ENCODE measurements at regions not wholly inside any gene's neighbourhood (a gene's known extent, or its start where the extent isn't known, plus 50 kb on each side); places are given as distances from the start of the nearest gene placed in this dataset.
"Not testable (repeated sequence)": the region's sequence is repeated elsewhere in the genome, so short reads cannot be mapped to it uniquely, and the experiment has no call there.

DNA sequence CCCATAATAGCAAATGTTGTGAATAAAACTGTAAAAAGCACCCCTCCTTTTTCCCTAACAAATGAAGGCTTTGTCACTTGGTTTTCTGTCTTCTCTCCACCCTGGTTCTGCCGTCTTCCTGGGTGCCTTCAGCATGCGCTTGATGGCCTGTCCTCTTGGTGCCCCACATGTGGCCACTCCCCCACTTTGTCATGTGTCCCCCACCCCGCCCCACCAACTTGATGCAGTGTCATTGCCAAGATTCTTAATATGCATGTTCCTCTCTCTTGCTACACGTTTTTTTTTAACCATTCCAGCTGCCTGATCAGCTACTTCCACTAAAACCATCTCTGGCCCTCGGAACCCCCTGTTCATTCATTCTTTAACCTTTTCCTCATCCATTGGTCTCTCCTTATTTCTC, 340.3 kb downstream of the QKI start:
- in situ Hi-C loops (cut with HindIII; ENCODE audit: low pct_unique_long_range_greater_than_20kb, low sequenced_read_pairs), result no loop called here
- DNase-seq (ENCODE audit: low read depth, low spot score), result no peak

DNA sequence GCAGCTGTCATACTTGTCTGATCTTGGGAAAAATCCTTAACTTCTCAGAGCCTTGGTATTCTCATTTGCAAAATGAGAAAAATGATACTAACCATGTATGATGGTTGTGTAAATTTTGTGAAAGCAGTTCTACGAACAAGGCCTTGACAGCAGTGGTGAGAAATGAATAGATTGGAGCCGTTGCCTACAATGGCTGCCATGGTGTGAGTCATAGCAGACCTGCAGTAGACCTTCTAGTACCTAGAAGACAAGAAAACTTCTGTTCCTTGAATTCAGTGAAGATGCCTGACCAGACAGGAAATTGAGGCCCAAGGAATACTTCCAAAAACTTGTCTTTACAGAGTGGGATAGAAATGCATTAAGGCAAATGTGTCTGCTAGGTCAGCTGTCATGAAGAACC, 338.9 kb downstream of the QKI start:
- in situ Hi-C loops (cut with HindIII; ENCODE audit: low pct_unique_long_range_greater_than_20kb, low sequenced_read_pairs), result no loop called here

DNA sequence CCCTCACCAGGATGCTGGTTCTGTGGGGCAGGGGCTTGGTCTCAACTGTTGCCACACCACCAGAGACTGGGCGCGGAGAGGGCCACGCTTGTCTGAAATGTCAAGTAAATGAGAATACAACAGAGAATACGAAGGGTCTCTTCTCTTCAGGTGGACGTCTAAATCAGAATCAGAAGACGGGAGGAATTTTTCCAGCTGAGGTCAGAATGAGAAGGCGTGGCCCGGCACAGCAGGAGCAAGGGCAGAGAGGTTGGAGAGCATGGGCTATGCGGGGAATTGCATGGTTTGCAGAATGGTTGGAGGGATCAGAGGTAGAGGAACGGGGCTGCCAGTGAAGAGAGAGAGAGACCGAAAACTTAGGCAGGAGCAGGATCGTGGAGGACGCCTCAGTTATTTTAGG, 337.9 kb downstream of the QKI start:
- in situ Hi-C loops (cut with HindIII; ENCODE audit: low pct_unique_long_range_greater_than_20kb, low sequenced_read_pairs), result no loop called here

More for the DNA sequence above, 338.9 kb downstream of the QKI start:
- no peak for DNase-seq (ENCODE audit: low read depth, low spot score)

DNA sequence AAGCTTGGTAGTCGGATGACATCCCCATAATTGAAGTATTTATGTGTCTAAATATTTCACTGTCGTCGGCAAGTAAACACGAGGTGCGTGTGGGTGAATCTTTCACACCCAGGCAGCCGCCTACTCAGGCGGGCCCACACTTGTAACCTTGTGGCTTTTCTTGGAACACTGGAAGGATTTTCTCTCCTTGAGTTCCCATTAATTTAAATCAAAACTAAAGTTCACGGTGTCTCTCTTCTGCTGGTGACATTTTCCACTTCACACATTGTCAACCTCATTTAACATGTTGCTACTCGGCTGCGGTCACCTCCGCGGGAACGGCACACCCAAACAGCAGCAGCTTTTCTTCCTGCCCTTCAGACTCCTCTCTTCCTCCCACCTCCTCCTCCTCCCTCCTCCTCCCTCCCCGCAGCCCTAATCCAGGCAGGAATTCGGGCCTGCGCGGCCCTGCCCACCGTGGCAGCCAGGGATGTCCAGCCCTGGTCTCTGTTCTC, 336.6 kb downstream of the QKI start:
- DNase-seq (ENCODE audit: low read depth, low spot score), result no peak
- in situ Hi-C loops (cut with HindIII; ENCODE audit: low pct_unique_long_range_greater_than_20kb, low sequenced_read_pairs), result no loop called here

More for the DNA sequence above, 337.9 kb downstream of the QKI start:
- no peak for DNase-seq (ENCODE audit: low read depth, low spot score)

DNA sequence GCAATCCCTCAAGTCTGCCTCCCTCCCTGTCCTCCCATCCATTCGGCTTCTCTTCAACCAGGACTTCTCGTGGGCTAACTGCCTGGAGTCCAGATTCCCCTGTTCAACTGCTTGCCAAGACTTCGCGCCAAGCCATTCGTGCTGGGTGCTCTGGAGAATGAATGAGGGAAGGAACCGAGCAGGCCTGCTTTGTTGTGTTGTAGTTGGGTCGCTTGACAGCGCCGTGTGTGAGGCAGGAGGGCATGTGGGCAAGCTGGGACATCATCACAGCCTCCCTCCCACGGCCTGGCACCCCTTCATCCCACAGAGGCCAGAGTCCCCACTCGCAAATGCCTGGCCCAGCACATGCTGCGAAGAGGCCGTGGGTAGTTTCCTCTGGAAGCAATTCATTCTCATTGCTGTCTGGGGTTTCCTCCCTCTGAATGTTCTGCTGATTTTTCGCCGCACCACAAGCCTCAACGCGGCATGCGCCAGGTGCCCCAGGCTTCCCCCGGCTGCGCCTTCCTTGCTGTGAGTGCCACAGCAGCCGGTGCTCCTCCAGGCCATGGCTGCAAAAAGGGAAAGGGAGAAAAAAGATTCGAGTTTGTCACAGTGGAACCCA, 336.0 kb downstream of the QKI start:
- no peak for DNase-seq (ENCODE audit: low read depth, low spot score)
- in situ Hi-C loops (cut with HindIII; ENCODE audit: low pct_unique_long_range_greater_than_20kb, low sequenced_read_pairs), result no loop called here

DNA sequence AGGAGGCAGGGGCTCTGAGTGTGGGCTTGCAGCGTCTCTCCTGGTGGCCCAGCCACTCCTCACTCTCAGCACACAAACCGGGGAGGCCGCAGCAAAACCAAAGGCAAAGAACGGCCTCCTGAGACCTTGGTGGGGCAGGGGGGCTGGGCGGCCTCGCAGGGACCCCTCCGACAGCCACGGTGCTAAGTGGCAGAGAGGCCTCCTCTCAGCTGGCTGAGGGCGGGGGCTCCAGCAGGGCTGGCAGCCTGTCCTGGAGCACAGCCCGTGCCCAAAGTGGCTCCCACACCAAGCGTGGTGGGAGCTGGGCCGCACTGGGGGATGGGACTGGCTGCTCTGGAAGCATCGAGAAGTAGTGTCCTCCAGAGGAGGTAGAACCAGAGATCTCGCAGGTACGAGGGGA, 334.4 kb downstream of the QKI start:
- in situ Hi-C loops (cut with HindIII; ENCODE audit: low pct_unique_long_range_greater_than_20kb, low sequenced_read_pairs), result no loop called here
- DNase-seq (ENCODE audit: low read depth, low spot score), result no peak

DNA sequence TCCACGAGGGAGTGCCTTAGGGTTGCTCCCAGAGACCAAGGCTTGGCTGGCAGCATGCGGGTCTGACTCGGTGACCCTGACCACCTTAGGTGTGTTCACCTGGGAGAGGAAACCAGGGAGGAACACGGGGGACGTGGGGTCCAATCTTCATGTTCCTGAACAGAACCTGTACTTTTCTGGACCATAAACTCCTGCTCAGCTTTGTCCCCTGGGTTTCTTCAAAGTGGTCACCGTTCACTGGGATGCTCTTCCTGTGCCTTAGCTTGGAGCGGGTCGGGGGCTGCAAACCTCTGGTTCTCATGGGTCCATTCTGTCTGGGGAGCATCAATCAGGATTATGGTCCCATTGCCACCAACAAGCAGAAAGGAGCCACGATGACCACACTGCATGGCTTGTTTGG, 333.5 kb downstream of the QKI start:
- no peak for DNase-seq (ENCODE audit: low read depth, low spot score)
- in situ Hi-C loops (cut with HindIII; ENCODE audit: low pct_unique_long_range_greater_than_20kb, low sequenced_read_pairs), result no loop called here

DNA sequence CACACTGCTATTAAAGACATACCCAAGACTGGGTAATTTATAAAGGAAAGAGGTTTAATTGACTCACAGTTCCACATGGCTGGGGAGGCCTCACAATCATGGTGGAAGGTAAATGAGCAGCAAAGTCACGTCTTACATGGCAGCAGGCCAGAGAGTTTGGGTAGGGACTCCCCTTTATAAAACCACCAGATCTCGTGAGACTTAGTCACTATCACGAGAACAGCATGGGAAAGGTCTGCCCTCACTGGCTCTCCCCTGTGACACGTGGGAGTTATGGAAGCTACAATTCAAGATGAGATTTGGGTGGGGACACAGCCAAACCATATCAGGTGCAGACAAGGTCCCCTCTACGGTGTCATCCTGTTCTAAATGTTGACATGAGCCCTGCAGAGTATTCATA, 332.5 kb downstream of the QKI start:
- in situ Hi-C loops (cut with HindIII; ENCODE audit: low pct_unique_long_range_greater_than_20kb, low sequenced_read_pairs); DNase-seq (ENCODE audit: low read depth, low spot score): not testable (repeated sequence)

DNA sequence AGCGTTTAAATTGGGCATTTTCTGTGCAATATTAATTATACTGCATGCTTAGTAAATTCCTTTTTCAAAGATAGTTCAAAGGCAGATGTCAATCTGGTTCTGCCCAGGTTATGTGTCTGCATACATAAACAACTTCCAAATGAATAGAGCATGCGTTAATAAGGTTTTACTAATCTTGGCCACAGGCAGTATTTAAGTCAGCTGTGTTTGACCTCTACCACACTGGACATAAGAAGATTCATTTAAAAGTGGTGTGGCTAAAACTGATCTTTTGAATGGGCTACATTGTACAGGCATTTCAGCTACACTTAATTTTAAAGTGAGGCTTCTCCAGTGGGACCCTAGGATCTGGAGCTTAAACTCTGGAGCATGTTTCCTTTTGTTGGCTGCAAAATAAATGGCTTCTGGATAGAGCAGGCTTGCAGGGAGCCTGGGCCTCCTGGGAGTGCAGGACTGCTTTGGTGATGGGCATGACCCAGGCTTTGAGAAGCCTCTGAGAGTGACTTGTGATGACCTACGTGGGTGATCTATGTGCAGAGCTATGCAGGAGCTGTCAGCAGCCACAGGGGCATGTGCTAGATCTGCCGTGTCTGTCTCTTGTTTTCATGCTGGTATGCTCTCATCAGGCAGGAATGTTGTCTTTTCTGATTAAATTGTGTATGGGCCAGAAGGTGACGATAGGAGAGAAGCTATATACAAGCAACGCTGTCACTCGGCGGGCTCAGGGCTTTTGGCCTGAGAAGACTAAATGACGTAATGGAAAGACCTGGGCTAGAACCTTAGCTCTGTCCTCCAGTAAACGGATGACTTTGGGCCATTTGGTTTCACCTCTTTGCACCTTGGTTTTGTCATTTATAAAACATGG, 331.2 kb downstream of the QKI start:
- in situ Hi-C loops (cut with HindIII; ENCODE audit: low pct_unique_long_range_greater_than_20kb, low sequenced_read_pairs), result no loop called here
- DNase-seq (ENCODE audit: low read depth, low spot score), result peak; percentile 17

DNA sequence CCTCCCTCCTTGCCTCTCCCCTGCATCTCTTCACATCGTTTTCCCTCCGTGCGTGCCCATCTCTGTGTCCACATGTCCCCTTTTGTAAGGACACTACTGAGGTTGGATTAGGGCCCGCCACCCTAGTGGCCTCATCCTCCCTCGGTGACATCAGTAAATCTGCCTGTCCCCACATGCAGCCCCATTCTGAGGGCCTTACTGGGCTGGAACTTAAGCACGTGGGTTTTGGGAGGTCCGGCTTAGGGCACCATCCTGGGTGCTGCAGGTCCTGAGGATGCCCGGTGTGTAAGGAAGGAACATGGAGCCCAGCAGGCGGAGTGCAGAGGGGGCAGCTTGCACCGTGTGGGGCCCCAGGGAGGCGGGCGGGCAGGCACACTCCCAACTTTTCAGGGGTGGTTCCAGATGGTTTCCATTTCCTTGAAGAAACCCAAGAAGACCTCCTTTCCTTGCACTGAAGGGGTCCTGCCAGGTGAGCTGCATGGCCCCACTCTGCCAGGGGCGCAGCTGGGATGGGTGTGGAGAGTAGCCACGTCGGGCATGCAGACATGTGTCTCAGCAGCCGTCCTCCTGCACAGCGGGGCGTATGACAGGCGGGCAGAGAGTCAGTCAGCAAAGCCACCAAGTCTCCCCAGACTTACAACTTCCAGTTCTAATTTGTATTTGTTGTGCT, 329.9 kb downstream of the QKI start:
- in situ Hi-C loops (cut with HindIII; ENCODE audit: low pct_unique_long_range_greater_than_20kb, low sequenced_read_pairs), result no loop called here
- DNase-seq (ENCODE audit: low read depth, low spot score), result no peak

DNA sequence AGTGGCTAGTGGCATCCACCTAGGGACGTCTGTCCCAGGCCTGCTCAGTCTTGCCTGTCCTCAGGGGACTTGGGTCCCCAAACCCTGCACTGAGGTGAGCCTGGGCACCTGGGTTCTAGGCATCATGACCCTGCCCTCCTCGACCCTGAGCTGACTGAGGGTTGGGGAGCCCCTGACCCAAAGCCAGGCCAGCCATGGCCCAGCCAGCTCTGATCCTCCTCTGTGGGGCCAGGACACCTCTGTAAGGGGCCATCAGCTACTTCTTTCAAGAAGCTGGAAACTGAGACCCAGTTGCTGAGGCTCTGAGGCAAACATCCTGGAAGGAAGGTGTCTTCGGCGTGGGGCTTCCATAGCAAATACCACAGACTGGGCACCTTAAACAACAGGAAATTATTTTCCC, 329.3 kb downstream of the QKI start:
- no peak for DNase-seq (ENCODE audit: low read depth, low spot score)
- in situ Hi-C loops (cut with HindIII; ENCODE audit: low pct_unique_long_range_greater_than_20kb, low sequenced_read_pairs), result no loop called here

DNA sequence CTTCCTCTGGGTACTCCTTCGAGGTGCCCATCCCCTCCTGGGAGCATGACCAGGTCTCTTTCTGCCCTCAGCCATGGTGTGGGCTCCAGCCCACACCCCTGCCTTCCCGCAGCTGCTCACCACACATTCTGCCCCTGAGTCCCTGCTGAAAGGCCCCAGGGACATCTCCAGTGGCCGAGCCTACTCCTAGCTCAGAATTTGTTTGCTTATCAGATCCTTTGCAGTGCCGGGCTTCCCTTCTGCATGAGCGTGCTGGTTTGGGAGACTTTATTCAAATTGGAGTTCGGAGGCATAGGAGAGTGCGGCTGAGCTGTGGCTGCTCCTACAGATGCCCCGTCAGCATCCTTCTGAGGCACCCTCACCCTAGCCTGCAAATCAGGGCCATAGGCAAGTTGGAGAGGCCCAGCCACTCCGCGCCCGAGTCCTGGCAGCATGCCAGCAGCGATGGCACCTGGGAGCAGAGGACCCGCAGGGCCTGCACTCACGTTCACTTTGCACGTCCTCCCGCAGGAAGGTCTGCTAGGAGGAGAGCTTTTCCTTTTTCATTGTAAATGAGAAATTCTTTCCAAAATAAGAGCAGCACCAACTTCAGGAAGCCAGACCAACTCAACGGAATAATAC, 327.3 kb downstream of the QKI start:
- in situ Hi-C loops (cut with HindIII; ENCODE audit: low pct_unique_long_range_greater_than_20kb, low sequenced_read_pairs), result no loop called here
- DNase-seq (ENCODE audit: low read depth, low spot score), result no peak

DNA sequence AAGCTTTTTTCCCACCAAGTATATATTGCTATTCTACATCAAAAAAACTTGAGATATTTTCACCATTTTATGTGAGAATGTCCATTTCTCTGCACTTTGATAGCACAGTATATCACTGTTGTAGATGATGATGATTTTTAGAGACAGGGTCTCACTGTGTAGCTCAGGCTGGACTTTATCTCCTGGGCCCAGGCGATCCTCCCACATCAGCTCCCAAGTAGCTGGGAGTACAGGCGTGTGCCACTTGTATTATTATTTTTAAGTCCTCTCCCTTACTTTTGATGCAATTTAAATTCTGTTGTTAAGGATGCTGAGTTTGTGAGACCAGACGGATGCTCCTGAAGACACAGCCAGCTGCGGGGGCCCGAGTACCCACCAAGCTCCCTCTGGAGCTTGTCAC, 326.8 kb downstream of the QKI start:
- in situ Hi-C loops (cut with HindIII; ENCODE audit: low pct_unique_long_range_greater_than_20kb, low sequenced_read_pairs), result no loop called here
- no peak for DNase-seq (ENCODE audit: low read depth, low spot score)

DNA sequence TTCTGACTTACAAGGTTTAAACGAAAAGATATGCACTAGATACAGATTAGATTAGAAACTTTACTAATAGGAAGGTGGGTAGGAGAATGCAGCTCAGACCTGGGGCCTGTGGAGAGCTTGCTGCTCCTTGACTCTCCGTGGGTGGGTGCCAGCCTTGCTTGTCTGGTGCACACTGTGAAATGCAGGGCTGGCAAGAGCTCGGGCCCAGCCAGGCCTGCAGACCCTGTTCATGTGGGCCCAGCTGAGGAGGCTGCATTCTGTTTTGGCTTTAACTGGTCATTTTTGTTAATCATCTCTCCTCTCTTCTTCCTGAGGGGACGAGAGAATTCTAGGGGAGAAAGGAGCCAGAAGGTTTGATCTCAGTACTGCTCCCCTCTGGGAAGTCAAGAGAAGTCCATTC, 325.4 kb downstream of the QKI start:
- in situ Hi-C loops (cut with HindIII; ENCODE audit: low pct_unique_long_range_greater_than_20kb, low sequenced_read_pairs), result no loop called here
- no peak for DNase-seq (ENCODE audit: low read depth, low spot score)

DNA sequence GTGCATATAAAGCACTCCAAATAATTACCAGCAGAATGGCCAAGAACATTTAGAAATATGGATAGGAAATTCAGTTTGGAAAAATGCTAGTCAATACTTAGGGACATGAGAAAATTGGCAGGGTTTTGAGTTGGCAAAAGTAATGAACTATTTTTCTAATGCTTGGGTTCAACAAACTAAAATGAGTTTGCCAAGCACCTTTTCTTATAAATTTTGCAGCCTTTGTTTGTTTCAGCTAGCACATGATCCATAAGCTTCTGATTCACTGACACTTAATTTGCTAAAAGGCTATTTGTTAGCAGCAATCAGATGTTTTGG, 324.8 kb downstream of the QKI start:
- no peak for DNase-seq (ENCODE audit: low read depth, low spot score)
- in situ Hi-C loops (cut with HindIII; ENCODE audit: low pct_unique_long_range_greater_than_20kb, low sequenced_read_pairs), result no loop called here

DNA sequence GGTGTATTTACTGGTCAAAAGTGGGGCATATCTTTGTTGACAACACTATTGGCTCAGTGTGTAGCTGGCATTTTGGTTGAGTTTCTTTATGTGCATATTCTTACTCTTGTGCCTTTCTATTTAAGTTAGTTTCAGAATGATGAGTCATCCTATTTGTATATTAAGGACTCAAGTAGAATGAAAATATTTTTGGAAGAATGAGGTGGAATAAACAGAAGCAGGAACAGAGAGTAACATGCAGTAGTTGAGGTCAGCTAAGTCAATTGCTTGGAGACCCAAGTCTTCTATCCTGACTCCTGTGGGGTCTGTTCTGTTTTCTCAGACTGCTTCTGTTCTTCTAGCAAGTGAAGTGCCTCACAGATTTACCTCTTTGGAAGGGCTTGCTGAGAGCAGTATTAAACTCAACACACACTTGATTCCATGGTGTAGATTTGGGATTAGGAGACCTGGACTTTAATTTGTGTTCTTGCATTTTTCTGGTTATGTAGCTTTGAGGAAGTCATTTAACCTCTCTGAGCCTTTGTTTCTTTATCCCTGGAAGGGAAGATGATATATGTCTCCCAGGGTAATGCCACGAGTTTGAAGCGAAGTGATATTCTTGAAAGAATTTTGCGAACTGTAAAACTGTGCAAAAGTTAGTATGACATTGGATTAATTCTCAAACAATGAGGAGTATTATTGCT, 324.3 kb downstream of the QKI start:
- in situ Hi-C loops (cut with HindIII; ENCODE audit: low pct_unique_long_range_greater_than_20kb, low sequenced_read_pairs), result no loop called here
- no peak for DNase-seq (ENCODE audit: low read depth, low spot score)

DNA sequence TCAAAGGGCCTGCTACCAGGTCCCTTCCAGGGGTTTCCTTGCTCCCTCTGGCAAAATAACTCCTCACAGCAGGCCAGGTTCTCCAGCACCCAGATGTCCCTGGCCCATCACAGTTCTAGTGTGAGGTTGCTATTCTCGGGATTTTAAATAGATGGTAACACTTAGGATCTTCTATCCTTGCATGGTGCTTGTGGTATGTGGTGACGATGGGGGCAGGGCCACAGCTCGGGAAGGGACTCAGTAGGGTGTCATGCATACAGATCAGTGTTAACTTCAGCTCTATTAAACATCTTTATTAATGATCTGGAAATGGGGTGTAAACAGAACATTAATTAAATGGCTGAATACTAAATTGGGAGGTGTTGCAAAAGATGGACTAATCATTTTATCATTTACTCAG, 323.8 kb downstream of the QKI start:
- in situ Hi-C loops (cut with HindIII; ENCODE audit: low pct_unique_long_range_greater_than_20kb, low sequenced_read_pairs), result no loop called here
- no peak for DNase-seq (ENCODE audit: low read depth, low spot score)

DNA sequence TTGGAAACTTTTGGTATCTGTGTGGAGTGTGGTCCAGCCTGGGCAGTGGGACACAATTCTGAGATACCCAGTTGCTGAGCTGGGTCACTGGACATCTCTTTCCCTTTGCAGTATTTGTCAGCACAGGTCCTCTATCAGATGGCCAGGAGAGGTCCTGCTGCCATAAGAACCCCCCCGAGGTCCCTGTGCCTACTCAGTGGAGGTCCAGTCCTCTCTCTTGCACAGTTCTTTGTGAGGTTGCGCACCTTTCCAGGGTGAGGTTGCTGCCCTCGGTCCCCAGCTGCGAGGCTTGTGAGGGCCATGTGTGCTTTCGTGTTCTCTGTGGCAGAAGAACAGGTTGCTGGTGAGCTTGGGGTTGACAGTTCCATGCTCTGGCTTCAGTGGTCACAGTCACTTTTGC, 320.6 kb downstream of the QKI start:
- no peak for DNase-seq (ENCODE audit: low read depth, low spot score)
- in situ Hi-C loops (cut with HindIII; ENCODE audit: low pct_unique_long_range_greater_than_20kb, low sequenced_read_pairs), result no loop called here
